GM19193 (cell line): ENCODE measurements at regions not wholly inside any gene's neighbourhood (a gene's known extent, or its start where the extent isn't known, plus 50 kb on each side); places are given as distances from the start of the nearest gene placed in this dataset.

Experiments
- POLR2A ChIP-seq: IDR thresholded peaks from 4 replicates; pipeline ENCODE4 v1.6.1; 2011; ENCODE audit not compliant: insufficient read depth, insufficient read length; ENCODE audit errors: extremely low read depth

- no peak for TF ChIP-seq POLR2A
Observed at GRCh38 chr15:31574766-31575165, 248.1 kb downstream of the KLF13 start.

DNA sequence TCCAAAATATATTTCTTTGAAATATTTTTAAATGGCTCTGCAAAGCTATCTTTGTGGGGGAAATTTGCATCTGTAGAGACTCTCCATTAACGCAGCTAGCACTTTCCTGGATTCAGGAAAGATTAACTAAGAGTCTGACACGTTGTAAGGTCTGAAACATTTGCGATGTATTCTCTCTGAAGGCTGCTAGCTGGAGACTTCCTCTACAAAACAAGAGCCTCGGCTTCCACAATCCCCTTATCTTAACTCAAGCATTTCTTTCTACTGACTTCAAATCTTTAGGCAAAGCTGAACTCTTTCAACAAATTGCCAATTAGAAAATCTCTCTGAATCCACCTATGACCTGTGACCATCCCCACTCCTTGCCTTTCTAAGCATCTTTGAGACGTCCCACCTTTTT lies 250.5 kb downstream of the KLF13 start:
- no peak for TF ChIP-seq POLR2A

DNA sequence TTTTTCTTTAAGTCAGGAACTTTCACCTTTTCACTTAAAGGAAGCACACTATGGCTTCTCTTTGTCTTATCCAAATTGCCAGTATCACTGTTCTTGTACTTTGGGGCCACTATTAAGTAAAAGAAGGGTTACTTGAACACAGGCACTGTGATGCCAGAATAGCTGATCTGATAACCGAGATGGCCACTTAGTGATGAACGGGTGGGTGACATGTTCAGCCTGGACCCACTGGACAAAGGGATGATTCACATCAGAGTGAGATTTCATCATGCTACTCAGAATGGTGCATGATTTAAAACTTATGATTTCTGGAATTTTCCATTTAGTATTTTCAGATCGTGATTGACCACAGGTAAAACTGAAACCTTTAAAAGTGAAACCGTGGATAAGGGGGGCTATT lies 252.6 kb downstream of the KLF13 start:
- TF ChIP-seq POLR2A, result no peak

GRCh38 chr15:31579976-31580375 lies 253.3 kb downstream of the KLF13 start:
- TF ChIP-seq POLR2A, result no peak

GRCh38 chr15:31584195-31584594 lies 257.6 kb downstream of the KLF13 start:
- TF ChIP-seq POLR2A, result no peak

DNA sequence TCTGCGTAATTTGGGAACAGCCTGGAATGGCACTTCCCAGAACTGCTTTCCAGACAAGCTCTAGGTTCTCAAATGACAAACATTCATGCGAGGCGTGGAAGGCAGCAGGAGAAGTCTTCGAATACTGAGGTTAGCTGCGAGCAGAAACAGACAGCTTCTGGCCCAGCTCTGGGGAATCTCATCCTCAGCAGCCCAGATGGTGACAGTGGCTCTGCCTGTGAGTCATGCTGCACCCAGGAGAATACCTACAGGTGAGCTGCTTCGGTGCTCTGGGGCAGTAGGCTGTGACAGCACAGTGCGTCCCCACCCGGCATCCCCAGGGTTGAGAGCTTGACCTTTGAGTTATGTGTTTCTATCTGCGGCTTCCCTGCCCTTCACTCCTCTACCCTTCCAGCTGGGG lies 258.6 kb downstream of the KLF13 start:
- TF ChIP-seq POLR2A, result no peak

DNA sequence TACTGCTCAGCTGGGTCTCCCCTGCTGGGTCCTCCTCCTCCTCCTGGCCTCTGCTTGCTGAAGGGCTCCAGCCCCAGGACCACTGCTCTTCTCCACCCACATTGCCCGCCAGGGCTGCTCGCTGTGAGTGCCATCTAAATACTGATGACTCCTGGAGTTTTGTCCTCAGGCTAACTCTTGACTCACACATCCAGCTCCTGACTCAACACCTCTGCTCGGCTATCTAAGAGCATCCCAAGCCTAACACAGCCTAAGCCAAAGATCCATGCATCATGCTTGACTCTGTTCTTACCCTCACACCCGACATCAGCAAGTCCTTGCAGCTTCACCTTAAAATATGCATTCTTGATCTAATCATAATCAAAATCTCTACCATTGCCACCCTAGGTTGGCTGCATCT lies 260.2 kb downstream of the KLF13 start:
- no peak for TF ChIP-seq POLR2A

DNA sequence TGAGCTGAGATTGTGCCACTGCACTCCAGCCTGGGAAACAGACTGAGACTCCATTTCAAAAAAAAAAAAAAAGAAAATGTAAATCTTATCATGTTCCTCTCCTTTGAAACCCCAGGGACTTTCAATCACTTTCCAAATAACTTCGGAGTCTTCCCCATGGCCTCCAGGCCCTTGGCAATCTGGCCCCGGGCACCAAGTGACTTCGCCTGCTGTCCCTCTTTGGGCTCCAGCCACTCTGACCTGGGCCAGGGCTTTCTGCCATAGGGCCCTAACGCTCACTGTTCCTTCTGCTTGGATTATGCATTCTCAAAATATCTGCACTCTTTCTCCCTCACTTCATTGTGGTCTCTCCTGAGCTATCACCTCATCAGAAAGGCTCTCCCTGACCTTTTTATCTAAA lies 260.9 kb downstream of the KLF13 start:
- TF ChIP-seq POLR2A, result no peak

- no peak for TF ChIP-seq POLR2A
Observed at GRCh38 chr15:31590609-31591008, 264.0 kb downstream of the KLF13 start.

GRCh38 chr15:31591908-31592307 lies 265.3 kb downstream of the KLF13 start:
- no peak for TF ChIP-seq POLR2A

DNA sequence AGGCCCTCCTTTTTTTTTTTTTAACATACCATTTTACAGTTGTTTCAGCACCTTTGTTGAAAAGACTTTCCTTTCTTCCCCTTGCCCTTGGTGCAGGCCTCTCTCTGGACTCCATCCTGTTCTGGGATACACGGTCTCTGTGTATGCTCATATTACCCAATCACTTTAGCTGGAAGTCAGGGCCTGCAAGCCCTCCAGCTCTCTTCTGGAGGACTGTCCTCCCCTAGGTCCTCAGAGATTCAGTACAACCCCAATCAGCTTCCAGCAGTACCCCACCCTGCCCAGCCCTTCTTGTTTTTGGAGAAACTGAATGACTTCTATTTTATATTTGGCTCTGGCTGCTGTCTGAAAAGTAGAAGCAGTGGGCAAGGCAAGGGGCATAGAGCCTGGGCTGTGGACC lies 270.8 kb downstream of the KLF13 start:
- TF ChIP-seq POLR2A, result no peak

- no peak for TF ChIP-seq POLR2A
Observed at GRCh38 chr15:31598620-31599019, 272.0 kb downstream of the KLF13 start.

DNA sequence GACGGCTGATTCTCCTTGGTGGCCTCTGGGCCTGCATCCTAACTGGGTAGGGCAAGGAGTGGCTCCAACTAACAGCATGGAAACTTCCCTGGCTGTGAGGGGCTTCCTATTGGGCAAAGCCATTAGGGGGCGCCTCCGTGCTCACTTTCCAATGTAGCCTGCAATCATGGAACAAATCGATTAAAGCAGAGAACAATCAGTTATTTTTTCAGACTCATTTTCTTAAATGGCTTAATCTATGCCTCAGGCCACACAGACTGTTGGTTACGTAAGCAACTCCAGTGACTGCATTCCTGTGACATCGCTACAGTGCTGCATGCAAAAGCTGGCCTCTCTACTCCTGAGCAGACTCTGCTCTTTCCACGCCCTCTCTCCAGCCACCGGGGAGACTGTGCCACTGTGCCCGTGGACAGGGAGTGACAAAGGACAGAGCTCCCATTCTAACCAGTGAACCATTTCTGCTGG lies 278.9 kb downstream of the KLF13 start:
- no peak for TF ChIP-seq POLR2A

DNA sequence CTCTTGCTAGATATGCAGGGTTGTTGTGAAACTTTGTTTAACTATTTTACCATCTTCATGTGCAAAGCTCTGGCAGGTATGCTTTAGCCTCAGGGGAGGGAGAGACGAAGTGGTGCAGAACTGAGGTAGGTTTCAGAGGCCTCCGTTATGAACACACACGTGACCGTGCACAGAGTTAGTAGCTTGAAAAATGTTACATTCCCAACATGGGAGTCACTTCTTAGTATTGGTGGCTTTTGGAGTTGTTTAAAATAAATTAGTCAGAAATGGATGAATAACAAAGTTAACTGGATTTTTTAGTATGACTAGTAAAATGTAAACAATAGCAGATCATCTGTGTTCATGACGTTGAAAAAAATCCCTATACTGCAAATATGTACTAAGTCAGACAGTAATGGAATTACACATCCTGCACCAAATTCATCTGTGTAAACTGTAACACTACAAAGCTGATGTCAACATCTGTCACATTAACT lies 279.6 kb downstream of the KLF13 start:
- TF ChIP-seq POLR2A, result no peak

- TF ChIP-seq POLR2A, result no peak
Observed at GRCh38 chr15:31606931-31607497, 280.4 kb downstream of the KLF13 start.

DNA sequence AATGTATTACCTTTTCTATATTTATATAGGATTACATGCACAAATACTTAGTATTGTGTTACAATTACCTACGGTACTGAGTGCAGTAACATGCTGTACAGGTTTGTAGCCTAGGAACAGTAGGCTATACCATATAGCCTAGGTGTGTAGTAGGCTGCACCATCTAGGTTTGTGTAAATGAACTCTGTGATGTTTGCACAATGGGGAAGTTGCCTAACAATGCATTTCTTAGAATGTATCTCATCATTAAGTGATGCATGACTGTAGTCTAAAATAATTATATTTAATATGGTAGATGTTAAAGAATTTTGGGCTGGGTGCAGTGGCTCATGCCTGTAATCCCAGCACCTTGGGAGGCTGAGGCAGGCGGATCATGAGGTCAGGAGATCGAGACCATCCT lies 281.0 kb downstream of the KLF13 start:
- no peak for TF ChIP-seq POLR2A

DNA sequence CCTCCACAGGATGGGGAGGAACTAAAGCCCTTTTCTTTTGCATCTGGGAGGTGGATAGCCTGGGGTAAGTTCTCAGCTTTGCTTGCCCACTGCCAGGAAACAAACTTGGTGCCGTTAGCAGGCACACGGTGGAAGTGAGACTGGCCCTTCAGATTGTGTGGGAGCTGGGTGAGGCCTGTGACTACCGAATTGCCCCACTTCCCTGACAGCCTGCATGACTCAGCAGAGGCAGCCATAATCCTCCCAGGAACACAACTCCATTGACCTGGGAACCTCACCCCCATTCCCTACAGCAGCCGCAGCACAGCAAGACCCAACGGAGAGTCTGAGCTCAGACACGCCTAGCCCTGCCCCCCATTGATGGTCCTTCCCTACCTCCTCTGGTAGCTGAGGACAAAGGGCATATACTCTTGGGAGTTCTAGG lies 282.6 kb downstream of the KLF13 start:
- no peak for TF ChIP-seq POLR2A
